Peyer's patch (tissue), 4 donors: ENCODE measurements at regions not wholly inside any gene's neighbourhood (a gene's known extent, or its start where the extent isn't known, plus 50 kb on each side); places are given as distances from the start of the nearest gene placed in this dataset.
"Not testable (repeated sequence)": the region's sequence is repeated elsewhere in the genome, so short reads cannot be mapped to it uniquely, and the experiment has no call there.

ENCODE experiments used
- DNase-seq, 3 donors: peaks; one replicate each; pipeline ENCODE4 v3.0.0-alpha.2; 2017 to 2019
- H3K27ac ChIP-seq, 4 donors: fragments of 200-600 bp; sonication (generic); one replicate each; pipeline ENCODE4 v1.5.1; 2016 to 2019
- H3K27me3 ChIP-seq, 2 donors: fragments of 200-600 bp; sonication (generic); one replicate each; pipeline ENCODE4 v1.5.1; 2019
- H3K36me3 ChIP-seq, 3 donors: fragments of 200-600 bp; sonication (generic); one replicate each; pipeline ENCODE4 v1.5.1; 2016 to 2019
- H3K4me1 ChIP-seq, 4 donors: fragments of 200-600 bp; sonication (generic); one replicate each; pipeline ENCODE4 v1.5.1; 2016 to 2019
- H3K4me3 ChIP-seq, 4 donors: fragments of 200-600 bp; sonication (generic); 1 replicate in 3 of 4; 2 replicates in 1 of 4; pipeline ENCODE4 v1.5.1; 2016 to 2019; ENCODE audit warnings: mild to moderate bottlenecking in 1 of 4
- H3K9me3 ChIP-seq, 4 donors: fragments of 200-600 bp; sonication (generic); one replicate each; pipeline ENCODE4 v1.5.1; 2016 to 2019; ENCODE audit warnings: mild to moderate bottlenecking in 1 of 4
- CTCF ChIP-seq, 6 experiments: fragments of 450-650 bp in 4 of 6; fragments of 200-600 bp in 2 of 6; sonication (generic) in 1 of 6; IDR thresholded peaks; one replicate each; pipeline ENCODE4 v1.5.1; 2017 to 2019; ENCODE audit warnings: antibody characterized with exemption in 6 of 6, mild to moderate bottlenecking in 3 of 6, moderate library complexity in 1 of 6
- POLR2A ChIP-seq, 2 donors: fragments of 450-650 bp; IDR thresholded peaks; one replicate each; pipeline ENCODE4 v1.5.1; 2017; ENCODE audit warnings: antibody characterized with exemption in 2 of 2, mild to moderate bottlenecking in 2 of 2, moderate library complexity in 2 of 2

- no peaks in the 10 kb centered on the region for H3K27me3 ChIP-seq
- no peaks in the 10 kb centered on the region for H3K9me3 ChIP-seq
- no peak for TF ChIP-seq CTCF (IDR thresholded peaks at IDR 0.05)
- TF ChIP-seq POLR2A (IDR thresholded peaks at IDR 0.05) = no peak
- H3K4me3 ChIP-seq = no peak overlapping the region
- no peaks in the 10 kb centered on the region for H3K36me3 ChIP-seq
- no peaks in the 10 kb centered on the region for H3K4me1 ChIP-seq
- no peak for DNase-seq
- no peak overlapping the region for H3K27ac ChIP-seq
These were observed 145.6 kb upstream of the ABI3BP start for GRCh38 chr3:101138817-101139216.

GRCh38 chr3:101134331-101134730, 141.1 kb upstream of the ABI3BP start:
- no peaks in the 10 kb centered on the region for H3K36me3 ChIP-seq
- no peak overlapping the region for H3K27ac ChIP-seq
- no peaks in the 10 kb centered on the region for H3K4me1 ChIP-seq
- no peak overlapping the region for H3K4me3 ChIP-seq
- TF ChIP-seq POLR2A (IDR thresholded peaks at IDR 0.05) = no peak
- no peak for DNase-seq
- no peaks in the 10 kb centered on the region for H3K9me3 ChIP-seq
- no peaks in the 10 kb centered on the region for H3K27me3 ChIP-seq

GRCh38 chr3:101133652-101134051, 140.4 kb upstream of the ABI3BP start:
- H3K9me3 ChIP-seq = no peaks in the 10 kb centered on the region
- H3K36me3 ChIP-seq = no peaks in the 10 kb centered on the region
- H3K27ac ChIP-seq = no peak overlapping the region
- no peak overlapping the region for H3K4me3 ChIP-seq
- no peak for DNase-seq
- TF ChIP-seq POLR2A (IDR thresholded peaks at IDR 0.05) (no peak), CTCF (IDR thresholded peaks at IDR 0.05) (no peak)
- H3K4me1 ChIP-seq = no peaks in the 10 kb centered on the region
- H3K27me3 ChIP-seq = no peaks in the 10 kb centered on the region

- H3K27me3 ChIP-seq, H3K27ac ChIP-seq, H3K4me1 ChIP-seq, H3K36me3 ChIP-seq, DNase-seq, H3K9me3 ChIP-seq, H3K4me3 ChIP-seq: not testable (repeated sequence)
These were observed 140.0 kb upstream of the ABI3BP start for GRCh38 chr3:101133197-101133596.

- TF ChIP-seq CTCF (IDR thresholded peaks at IDR 0.05) = no peak
- no peak for TF ChIP-seq POLR2A (IDR thresholded peaks at IDR 0.05)
- no peak overlapping the region for H3K27ac ChIP-seq
- no peak overlapping the region for H3K4me3 ChIP-seq
- H3K27me3 ChIP-seq = no peaks in the 10 kb centered on the region
- no peak for DNase-seq
- H3K9me3 ChIP-seq = no peaks in the 10 kb centered on the region
- H3K36me3 ChIP-seq = no peaks in the 10 kb centered on the region
- no peaks in the 10 kb centered on the region for H3K4me1 ChIP-seq
These were observed 138.5 kb upstream of the ABI3BP start for GRCh38 chr3:101131767-101132166.

- Histone ChIP-seq H3K27me3 (no peaks in the 10 kb centered on the region), H3K4me1 (no peaks in the 10 kb centered on the region), H3K4me3 (no peak overlapping the region), H3K36me3 (no peaks in the 10 kb centered on the region), H3K9me3 (no peaks in the 10 kb centered on the region), H3K27ac (no peak overlapping the region)
- no peak for DNase-seq
- TF ChIP-seq CTCF (IDR thresholded peaks at IDR 0.05) (no peak), POLR2A (IDR thresholded peaks at IDR 0.05) (no peak)
These were observed 135.6 kb upstream of the ABI3BP start for GRCh38 chr3:101128786-101129185.

- H3K27ac ChIP-seq = no peak overlapping the region
- TF ChIP-seq POLR2A (IDR thresholded peaks at IDR 0.05) (no peak), CTCF (IDR thresholded peaks at IDR 0.05) (no peak)
- H3K4me1 ChIP-seq = no peaks in the 10 kb centered on the region
- no peaks in the 10 kb centered on the region for H3K36me3 ChIP-seq
- H3K4me3 ChIP-seq = no peak overlapping the region
- H3K9me3 ChIP-seq = no peaks in the 10 kb centered on the region
- H3K27me3 ChIP-seq = no peaks in the 10 kb centered on the region
- DNase-seq = no peak
These were observed 134.8 kb upstream of the ABI3BP start for GRCh38 chr3:101128001-101128400.
